ENCODE measurements at regions not wholly inside any gene's neighbourhood (a gene's known extent, or its start where the extent isn't known, plus 50 kb on each side); places are given as distances from the start of the nearest gene placed in this dataset.

DNA sequence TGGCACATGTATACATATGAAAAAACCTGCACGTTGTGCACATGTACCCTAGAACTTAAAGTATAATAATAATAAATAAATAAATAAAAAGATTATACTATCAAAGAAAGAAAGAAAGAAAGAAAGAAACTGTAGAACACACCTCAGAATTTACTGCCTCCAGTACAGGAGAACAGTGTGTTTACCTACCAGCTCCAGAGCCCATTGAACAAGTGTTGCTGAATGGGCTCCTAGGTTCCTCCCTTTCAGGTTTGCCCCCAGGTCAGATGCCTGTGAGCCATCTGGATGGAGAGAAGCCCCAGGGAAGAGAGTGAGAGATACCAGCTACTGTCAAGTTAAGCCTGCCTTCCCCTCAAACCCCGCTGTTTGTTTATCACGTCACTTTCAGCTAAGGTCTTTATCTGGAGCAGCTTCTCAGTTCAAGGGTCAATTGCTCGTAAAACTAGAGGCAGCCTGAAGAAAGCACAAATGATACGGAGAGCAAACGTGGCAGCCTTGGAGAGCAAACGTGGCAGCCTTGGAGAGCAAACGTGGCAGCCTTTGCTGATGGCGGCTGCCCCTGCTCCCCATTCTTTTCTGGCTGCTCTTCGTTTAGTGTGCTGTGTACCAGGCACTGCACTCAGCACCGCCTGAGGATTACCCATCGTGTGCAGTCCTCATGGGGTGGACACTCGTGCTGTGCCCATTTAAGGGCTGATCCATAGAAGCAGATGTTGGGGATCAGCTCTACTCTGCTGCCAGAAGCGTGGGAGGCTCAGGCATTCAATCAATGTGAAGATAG, 111.7 kb downstream of the ADAMTS15 start (continued):
- no peak for TF ChIP-seq OVOL3 (tag by site-specific recombination; IDR thresholded peaks at IDR 0.05)
- TF ChIP-seq ZBTB17 (tag by site-specific recombination; IDR thresholded peaks at IDR 0.05): 0 out of 2 replicates have a peak, but pooled peaks have one; percentile 26
- no peak for TF ChIP-seq ZNF658 (tag by site-specific recombination; IDR thresholded peaks at IDR 0.05)
- TF ChIP-seq ZBTB8A (tag by site-specific recombination; IDR thresholded peaks at IDR 0.05): peak; percentile 56
- no peak for TF ChIP-seq ZNF24 (tag by site-specific recombination; IDR thresholded peaks at IDR 0.05)
- TF ChIP-seq BCL11B (tag by site-specific recombination; IDR thresholded peaks at IDR 0.05; ENCODE audit: low read depth): no peak
- no peak for TF ChIP-seq BCL11A (tag by site-specific recombination; IDR thresholded peaks at IDR 0.05; ENCODE audit: low read depth)
- no peak for TF ChIP-seq IKZF3 (tag by site-specific recombination; IDR thresholded peaks at IDR 0.05)
- no peak for TF ChIP-seq HOXD13 (CRISPR knock-in tag; IDR thresholded peaks at IDR 0.05; ENCODE audit: borderline replicate concordance)
- no peak for TF ChIP-seq ZNF19 (tag by site-specific recombination; IDR thresholded peaks at IDR 0.05; ENCODE audit: low read depth)
- TF ChIP-seq ZNF114 (tag by site-specific recombination; IDR thresholded peaks at IDR 0.05): no peak
- no peak for TF ChIP-seq ZNF664 (tag by site-specific recombination; IDR thresholded peaks at IDR 0.05)
- TF ChIP-seq ZSCAN16 (tag by site-specific recombination; IDR thresholded peaks at IDR 0.05): no peak
- TF ChIP-seq FEZF1 (tag by site-specific recombination; IDR thresholded peaks at IDR 0.05): peak; percentile 74

DNA sequence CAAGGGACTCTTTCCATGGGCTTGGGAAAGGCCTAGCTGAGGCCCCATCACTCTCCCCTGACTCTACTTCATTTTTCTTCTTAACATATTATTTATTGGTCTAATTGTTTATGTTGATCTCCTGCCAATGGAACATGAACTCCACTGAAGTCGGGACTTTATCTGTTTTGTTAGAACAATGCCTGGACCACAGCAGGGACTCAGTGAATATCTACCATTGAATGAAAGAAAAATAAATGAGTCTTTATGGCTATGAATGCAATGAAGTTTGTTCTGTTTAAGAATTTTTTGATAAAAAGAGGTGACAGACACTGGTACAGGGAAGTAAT, 112.3 kb downstream of the ADAMTS15 start:
- Histone ChIP-seq H3K4me1 (ENCODE audit: control insufficient read depth, insufficient read depth, low read length) (0 out of 2 replicates have a peak, but pooled peaks cover 2% of the 10 kb centered on the region), H3K9me3 (ENCODE audit: control insufficient read depth, insufficient read depth, low read depth, low read length) (no peaks in the 10 kb centered on the region), H3K36me3 (ENCODE audit: control insufficient read depth in 2 of 2, insufficient read depth in 1 of 2, low read length in 2 of 2) (no peaks in the 10 kb centered on the region), H3K4me3 (ENCODE audit: low read depth, low read length) (no peak overlapping the region), H3K27ac (ENCODE audit: extremely low read depth, low read depth, low read length) (peak overlapping the region; percentile 10; the same call in 1 of the 2 replicates)
- ChIA-PET CTCF (interaction anchor here (0.9 kb wide), 1 partner anchor 126 kb away, joined by 3 read pairs; no protein-coding TSS in a partner anchor), POLR2A (no interaction called here)
- TF ChIP-seq, protein P1, sequence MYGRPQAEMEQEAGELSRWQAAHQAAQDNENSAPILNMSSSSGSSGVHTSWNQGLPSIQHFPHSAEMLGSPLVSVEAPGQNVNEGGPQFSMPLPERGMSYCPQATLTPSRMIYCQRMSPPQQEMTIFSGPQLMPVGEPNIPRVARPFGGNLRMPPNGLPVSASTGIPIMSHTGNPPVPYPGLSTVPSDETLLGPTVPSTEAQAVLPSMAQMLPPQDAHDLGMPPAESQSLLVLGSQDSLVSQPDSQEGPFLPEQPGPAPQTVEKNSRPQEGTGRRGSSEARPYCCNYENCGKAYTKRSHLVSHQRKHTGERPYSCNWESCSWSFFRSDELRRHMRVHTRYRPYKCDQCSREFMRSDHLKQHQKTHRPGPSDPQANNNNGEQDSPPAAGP (tag by site-specific recombination; IDR thresholded peaks at IDR 0.05): no peak
- 0 out of 2 replicates have a peak, but pooled peaks have one; percentile 2 for TF ChIP-seq ZBTB17 (tag by site-specific recombination; IDR thresholded peaks at IDR 0.05)

DNA sequence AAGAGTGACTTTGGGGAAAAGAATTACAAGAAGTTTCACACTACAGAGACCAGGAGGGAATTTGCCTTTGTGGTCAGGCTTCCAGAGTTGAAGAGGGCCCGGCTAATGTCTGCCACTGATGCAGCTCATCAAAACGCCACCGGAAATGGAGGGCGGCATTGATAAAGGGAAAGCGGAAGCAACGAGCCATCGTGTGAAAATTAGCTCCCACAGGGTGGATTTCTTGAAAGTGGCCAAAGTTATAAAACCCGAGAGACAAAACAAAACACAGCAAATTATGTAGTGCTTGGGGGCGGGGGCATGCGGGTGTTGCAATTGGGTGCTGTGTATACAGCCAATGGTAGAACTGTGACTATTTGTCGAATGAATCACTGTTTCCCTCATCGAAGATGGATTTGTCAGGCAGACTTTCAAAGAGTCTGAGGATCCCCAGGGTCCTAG, 113.0 kb downstream of the ADAMTS15 start:
- ChIA-PET POLR2A (no interaction called here), CTCF (interaction anchor here (0.5 kb wide), 1 partner anchor 75 kb away, joined by 3 read pairs; no protein-coding TSS in a partner anchor)
- Histone ChIP-seq H3K9me3 (ENCODE audit: control insufficient read depth, insufficient read depth, low read depth, low read length) (no peaks in the 10 kb centered on the region), H3K4me3 (ENCODE audit: low read depth, low read length) (no peak overlapping the region), H3K4me1 (ENCODE audit: control insufficient read depth, insufficient read depth, low read length) (0 out of 2 replicates have a peak, but pooled peaks cover 2% of the 10 kb centered on the region), H3K27ac (ENCODE audit: extremely low read depth, low read depth, low read length) (no peak overlapping the region), H3K36me3 (ENCODE audit: control insufficient read depth in 2 of 2, insufficient read depth in 1 of 2, low read length in 2 of 2) (no peaks in the 10 kb centered on the region)
- TF ChIP-seq ZSCAN30 (tag by site-specific recombination; IDR thresholded peaks at IDR 0.05) (no peak), YY2 (tag by site-specific recombination; IDR thresholded peaks at IDR 0.05) (no peak), GFI1B (tag by site-specific recombination; IDR thresholded peaks at IDR 0.05) (no peak), ZNF112 (tag by site-specific recombination; IDR thresholded peaks at IDR 0.05) (no peak)

DNA sequence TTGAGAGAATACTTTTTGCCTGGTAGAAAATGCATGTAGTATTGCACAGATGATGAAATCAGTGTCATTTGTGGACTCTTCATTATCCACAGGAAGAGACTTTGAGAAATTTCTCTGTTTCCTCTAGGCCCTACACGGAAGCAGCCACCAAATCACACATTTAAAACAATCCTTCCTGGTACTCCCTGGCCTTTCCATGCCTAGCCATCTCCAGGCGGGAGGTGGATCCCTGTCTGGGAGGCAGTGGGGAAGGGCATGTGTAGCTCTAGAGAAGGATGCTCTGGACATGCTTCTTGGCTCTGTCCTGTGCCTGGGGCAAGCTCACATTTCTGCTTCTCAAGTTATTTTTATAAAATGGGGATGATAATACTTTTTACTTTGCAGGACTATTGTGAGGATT, 114.1 kb downstream of the ADAMTS15 start:
- no peaks in the 10 kb centered on the region for H3K36me3 ChIP-seq (ENCODE audit: control insufficient read depth in 2 of 2, insufficient read depth in 1 of 2, low read length in 2 of 2)
- 0 out of 2 replicates have a peak, but pooled peaks cover 2% of the 10 kb centered on the region for H3K4me1 ChIP-seq (ENCODE audit: control insufficient read depth, insufficient read depth, low read length)
- CTCF ChIA-PET: no interaction called here
- POLR2A ChIA-PET: no interaction called here
- H3K27ac ChIP-seq (ENCODE audit: extremely low read depth, low read depth, low read length): no peak overlapping the region
- no peaks in the 10 kb centered on the region for H3K9me3 ChIP-seq (ENCODE audit: control insufficient read depth, insufficient read depth, low read depth, low read length)
- no peak overlapping the region for H3K4me3 ChIP-seq (ENCODE audit: low read depth, low read length)
- TF ChIP-seq, protein P2, sequence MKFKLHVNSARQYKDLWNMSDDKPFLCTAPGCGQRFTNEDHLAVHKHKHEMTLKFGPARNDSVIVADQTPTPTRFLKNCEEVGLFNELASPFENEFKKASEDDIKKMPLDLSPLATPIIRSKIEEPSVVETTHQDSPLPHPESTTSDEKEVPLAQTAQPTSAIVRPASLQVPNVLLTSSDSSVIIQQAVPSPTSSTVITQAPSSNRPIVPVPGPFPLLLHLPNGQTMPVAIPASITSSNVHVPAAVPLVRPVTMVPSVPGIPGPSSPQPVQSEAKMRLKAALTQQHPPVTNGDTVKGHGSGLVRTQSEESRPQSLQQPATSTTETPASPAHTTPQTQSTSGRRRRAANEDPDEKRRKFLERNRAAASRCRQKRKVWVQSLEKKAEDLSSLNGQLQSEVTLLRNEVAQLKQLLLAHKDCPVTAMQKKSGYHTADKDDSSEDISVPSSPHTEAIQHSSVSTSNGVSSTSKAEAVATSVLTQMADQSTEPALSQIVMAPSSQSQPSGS (tag by site-specific recombination; IDR thresholded peaks at IDR 0.05; ENCODE audit: low read depth): no peak
- TF ChIP-seq ZNF214 (tag by site-specific recombination; IDR thresholded peaks at IDR 0.05; ENCODE audit: borderline replicate concordance) (no peak), ZFHX2 (tag by site-specific recombination; conservative IDR thresholded peaks at IDR 0.05) (no peak), ZNF19 (tag by site-specific recombination; IDR thresholded peaks at IDR 0.05; ENCODE audit: low read depth) (no peak), ZNF626 (tag by site-specific recombination; IDR thresholded peaks at IDR 0.05) (no peak), ZXDB (tag by site-specific recombination; IDR thresholded peaks at IDR 0.05) (no peak), ZNF670 (tag by site-specific recombination; IDR thresholded peaks at IDR 0.05; ENCODE audit: low read depth) (no peak)
- TF ChIP-seq, protein P3, sequence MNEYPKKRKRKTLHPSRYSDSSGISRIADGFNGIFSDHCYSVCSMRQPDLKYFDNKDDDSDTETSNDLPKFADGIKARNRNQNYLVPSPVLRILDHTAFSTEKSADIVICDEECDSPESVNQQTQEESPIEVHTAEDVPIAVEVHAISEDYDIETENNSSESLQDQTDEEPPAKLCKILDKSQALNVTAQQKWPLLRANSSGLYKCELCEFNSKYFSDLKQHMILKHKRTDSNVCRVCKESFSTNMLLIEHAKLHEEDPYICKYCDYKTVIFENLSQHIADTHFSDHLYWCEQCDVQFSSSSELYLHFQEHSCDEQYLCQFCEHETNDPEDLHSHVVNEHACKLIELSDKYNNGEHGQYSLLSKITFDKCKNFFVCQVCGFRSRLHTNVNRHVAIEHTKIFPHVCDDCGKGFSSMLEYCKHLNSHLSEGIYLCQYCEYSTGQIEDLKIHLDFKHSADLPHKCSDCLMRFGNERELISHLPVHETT (tag by site-specific recombination; IDR thresholded peaks at IDR 0.05): no peak
- TF ChIP-seq, protein P4, sequence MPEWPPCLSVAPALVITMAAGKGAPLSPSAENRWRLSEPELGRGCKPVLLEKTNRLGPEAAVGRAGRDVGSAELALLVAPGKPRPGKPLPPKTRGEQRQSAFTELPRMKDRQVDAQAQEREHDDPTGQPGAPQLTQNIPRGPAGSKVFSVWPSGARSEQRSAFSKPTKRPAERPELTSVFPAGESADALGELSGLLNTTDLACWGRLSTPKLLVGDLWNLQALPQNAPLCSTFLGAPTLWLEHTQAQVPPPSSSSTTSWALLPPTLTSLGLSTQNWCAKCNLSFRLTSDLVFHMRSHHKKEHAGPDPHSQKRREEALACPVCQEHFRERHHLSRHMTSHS (tag by site-specific recombination; IDR thresholded peaks at IDR 0.05): no peak
